Sigmoid colon (tissue), 4 donors: ENCODE measurements at regions not wholly inside any gene's neighbourhood (a gene's known extent, or its start where the extent isn't known, plus 50 kb on each side); places are given as distances from the start of the nearest gene placed in this dataset.

Source experiments
- EP300 ChIP-seq, 4 donors: sonication (generic); formaldehyde crosslinking; IDR thresholded peaks; one replicate each; pipeline ENCODE4 v1.6.1; 2017; ENCODE audit warnings: antibody characterized with exemption in 4 of 4
- POLR2A ChIP-seq, 2 donors: fragments of 450-650 bp; IDR thresholded peaks; one replicate each; pipeline ENCODE4 v1.6.1; 2016; ENCODE audit warnings: antibody characterized with exemption in 2 of 2, mild to moderate bottlenecking in 2 of 2, moderate library complexity in 2 of 2
- TF ChIP-seq, protein P1 (sequence below), 4 experiments: fragments of 450-650 bp in 3 of 4; fragments of 200-600 bp in 1 of 4; IDR thresholded peaks; one replicate each; pipeline ENCODE4 v1.5.1; 2016 to 2019; ENCODE audit warnings: antibody characterized with exemption in 4 of 4, mild to moderate bottlenecking in 3 of 4, moderate library complexity in 2 of 4

- TF ChIP-seq, protein P1, sequence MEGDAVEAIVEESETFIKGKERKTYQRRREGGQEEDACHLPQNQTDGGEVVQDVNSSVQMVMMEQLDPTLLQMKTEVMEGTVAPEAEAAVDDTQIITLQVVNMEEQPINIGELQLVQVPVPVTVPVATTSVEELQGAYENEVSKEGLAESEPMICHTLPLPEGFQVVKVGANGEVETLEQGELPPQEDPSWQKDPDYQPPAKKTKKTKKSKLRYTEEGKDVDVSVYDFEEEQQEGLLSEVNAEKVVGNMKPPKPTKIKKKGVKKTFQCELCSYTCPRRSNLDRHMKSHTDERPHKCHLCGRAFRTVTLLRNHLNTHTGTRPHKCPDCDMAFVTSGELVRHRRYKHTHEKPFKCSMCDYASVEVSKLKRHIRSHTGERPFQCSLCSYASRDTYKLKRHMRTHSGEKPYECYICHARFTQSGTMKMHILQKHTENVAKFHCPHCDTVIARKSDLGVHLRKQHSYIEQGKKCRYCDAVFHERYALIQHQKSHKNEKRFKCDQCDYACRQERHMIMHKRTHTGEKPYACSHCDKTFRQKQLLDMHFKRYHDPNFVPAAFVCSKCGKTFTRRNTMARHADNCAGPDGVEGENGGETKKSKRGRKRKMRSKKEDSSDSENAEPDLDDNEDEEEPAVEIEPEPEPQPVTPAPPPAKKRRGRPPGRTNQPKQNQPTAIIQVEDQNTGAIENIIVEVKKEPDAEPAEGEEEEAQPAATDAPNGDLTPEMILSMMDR (IDR thresholded peaks at IDR 0.05), result no peak
- TF ChIP-seq POLR2A (IDR thresholded peaks at IDR 0.05) (no peak), EP300 (IDR thresholded peaks at IDR 0.05) (no peak)
Observed at GRCh38 chr15:47349179-47349578, 368.1 kb upstream of the SEMA6D start.
